ENCODE measurements at regions not wholly inside any gene's neighbourhood (a gene's known extent, or its start where the extent isn't known, plus 50 kb on each side); places are given as distances from the start of the nearest gene placed in this dataset.
A peak's percentile ranks its signal among the peaks of the same experiment; 100 is the strongest.

- no peak overlapping the region for H3K4me3 ChIP-seq (ENCODE audit: control insufficient read depth, low read depth, low read length)
- TF ChIP-seq CTCF (IDR thresholded peaks at IDR 0.05; ENCODE audit: control insufficient read depth, insufficient read depth, low read depth, low read length, missing control alignments), result no peak
- no peak for DNase-seq (ENCODE audit: low read depth)
Measured at GRCh38 chr9:85228111-85228855, 513.5 kb downstream of the AGTPBP1 start.

- no peak for DNase-seq (ENCODE audit: low read depth)
- no peak for TF ChIP-seq CTCF (IDR thresholded peaks at IDR 0.05; ENCODE audit: control insufficient read depth, insufficient read depth, low read depth, low read length, missing control alignments)
- no peak overlapping the region for H3K4me3 ChIP-seq (ENCODE audit: control insufficient read depth, low read depth, low read length)
Measured at GRCh38 chr9:85225180-85225579, 516.6 kb downstream of the AGTPBP1 start.

GRCh38 chr9:85224729-85225128 is 517.0 kb downstream of the AGTPBP1 start:
- H3K4me3 ChIP-seq (ENCODE audit: control insufficient read depth, low read depth, low read length), result no peak overlapping the region
- no peak for TF ChIP-seq CTCF (IDR thresholded peaks at IDR 0.05; ENCODE audit: control insufficient read depth, insufficient read depth, low read depth, low read length, missing control alignments)
- DNase-seq (ENCODE audit: low read depth), result peak; percentile 92

GRCh38 chr9:85224301-85224700 is 517.5 kb downstream of the AGTPBP1 start:
- no peak for DNase-seq (ENCODE audit: low read depth)
- TF ChIP-seq CTCF (IDR thresholded peaks at IDR 0.05; ENCODE audit: control insufficient read depth, insufficient read depth, low read depth, low read length, missing control alignments), result no peak
- H3K4me3 ChIP-seq (ENCODE audit: control insufficient read depth, low read depth, low read length), result no peak overlapping the region

- TF ChIP-seq CTCF (IDR thresholded peaks at IDR 0.05; ENCODE audit: control insufficient read depth, insufficient read depth, low read depth, low read length, missing control alignments), result no peak
- no peak for DNase-seq (ENCODE audit: low read depth)
- no peak overlapping the region for H3K4me3 ChIP-seq (ENCODE audit: control insufficient read depth, low read depth, low read length)
Measured at GRCh38 chr9:85223506-85224125, 518.1 kb downstream of the AGTPBP1 start.

GRCh38 chr9:85216601-85217000 is 525.2 kb downstream of the AGTPBP1 start:
- no peak for TF ChIP-seq CTCF (IDR thresholded peaks at IDR 0.05; ENCODE audit: control insufficient read depth, insufficient read depth, low read depth, low read length, missing control alignments)
- DNase-seq (ENCODE audit: low read depth), result no peak
- no peak overlapping the region for H3K4me3 ChIP-seq (ENCODE audit: control insufficient read depth, low read depth, low read length)

Data from AG09309 (cell line).